GM23248 (cell line): ENCODE measurements at regions not wholly inside any gene's neighbourhood (a gene's known extent, or its start where the extent isn't known, plus 50 kb on each side); places are given as distances from the start of the nearest gene placed in this dataset.

Experiments
- EZH2 ChIP-seq: fragments of 200-600 bp; sonication (generic); IDR thresholded peaks from 2 replicates; pipeline ENCODE4 v1.6.1; 2018; ENCODE audit warnings: antibody characterized with exemption, mild to moderate bottlenecking; ENCODE audit not compliant: insufficient read depth, poor library complexity, severe bottlenecking
- EZH2phosphoT487 ChIP-seq: fragments of 200-600 bp; sonication (generic); IDR thresholded peaks from 2 replicates; pipeline ENCODE4 v1.6.1; 2018; ENCODE audit warnings: antibody characterized with exemption, moderate library complexity, mild to moderate bottlenecking, low read depth; ENCODE audit not compliant: insufficient read depth

DNA sequence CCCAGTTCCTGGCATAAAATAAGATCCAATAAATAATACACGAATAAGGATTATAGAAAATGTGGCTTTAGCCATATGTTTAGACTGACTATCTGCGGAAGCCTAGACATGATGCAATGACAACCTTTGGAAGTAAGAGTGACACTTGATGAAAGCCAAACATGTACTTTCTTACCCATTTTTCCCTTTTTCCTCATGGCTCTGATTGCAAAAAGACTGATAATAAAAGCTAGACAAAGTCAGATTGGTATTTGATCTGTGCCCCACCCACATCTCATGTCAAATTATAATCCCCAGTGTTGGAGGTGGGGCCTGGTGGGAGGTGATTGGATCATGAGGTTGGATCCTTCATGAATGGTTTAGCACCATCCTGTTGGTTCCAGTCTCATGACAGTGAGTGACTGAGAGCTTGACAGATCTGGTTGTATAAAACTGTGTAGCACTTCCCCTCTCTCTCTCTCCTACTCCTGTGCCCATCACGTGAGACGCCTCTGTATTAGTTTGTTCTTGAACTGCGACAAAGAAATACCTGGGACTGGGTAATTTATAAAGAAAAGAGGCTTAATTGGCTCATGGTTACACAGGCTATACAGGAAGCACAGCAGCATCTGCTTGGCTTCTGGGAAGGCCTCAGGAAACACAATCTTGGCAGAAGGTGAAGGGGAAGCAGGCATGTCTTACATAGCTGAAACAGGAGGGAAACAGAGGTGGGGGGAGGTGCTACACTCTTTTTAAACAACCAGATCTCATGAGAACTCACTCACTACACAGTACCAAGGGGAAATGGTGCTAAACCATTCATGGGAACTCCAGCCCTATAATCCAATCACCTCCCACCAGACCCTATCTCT is 243.4 kb upstream of the PIK3R1 start:
- no peak for TF ChIP-seq EZH2phosphoT487
- TF ChIP-seq EZH2, result no peak
